ENCODE measurements at regions not wholly inside any gene's neighbourhood (a gene's known extent, or its start where the extent isn't known, plus 50 kb on each side); places are given as distances from the start of the nearest gene placed in this dataset.

DNA sequence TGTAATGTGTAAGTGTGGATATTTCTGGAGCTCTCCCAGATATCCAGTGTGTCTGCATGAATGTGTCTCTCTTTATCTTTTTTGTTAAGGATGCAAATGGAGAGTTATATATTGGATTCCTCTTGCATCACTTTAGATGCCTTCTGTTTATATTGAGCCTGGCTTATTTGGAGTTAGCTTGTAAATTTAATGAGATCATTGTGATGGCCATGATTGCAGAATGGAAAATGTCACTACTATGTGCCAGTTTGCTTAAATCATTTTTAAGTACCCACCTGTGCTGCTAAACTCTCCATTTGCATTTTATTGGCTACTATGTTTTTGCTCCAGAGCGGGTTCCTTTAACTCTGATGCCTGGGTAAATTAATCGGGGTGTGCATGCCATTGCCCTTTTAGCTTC, 334.8 kb downstream of the UTRN start:
- in situ Hi-C loops (cut with HindIII; ENCODE audit: low pct_ligation_motif_present, low sequenced_read_pairs), result no loop called here
- TF ChIP-seq, protein P1, sequence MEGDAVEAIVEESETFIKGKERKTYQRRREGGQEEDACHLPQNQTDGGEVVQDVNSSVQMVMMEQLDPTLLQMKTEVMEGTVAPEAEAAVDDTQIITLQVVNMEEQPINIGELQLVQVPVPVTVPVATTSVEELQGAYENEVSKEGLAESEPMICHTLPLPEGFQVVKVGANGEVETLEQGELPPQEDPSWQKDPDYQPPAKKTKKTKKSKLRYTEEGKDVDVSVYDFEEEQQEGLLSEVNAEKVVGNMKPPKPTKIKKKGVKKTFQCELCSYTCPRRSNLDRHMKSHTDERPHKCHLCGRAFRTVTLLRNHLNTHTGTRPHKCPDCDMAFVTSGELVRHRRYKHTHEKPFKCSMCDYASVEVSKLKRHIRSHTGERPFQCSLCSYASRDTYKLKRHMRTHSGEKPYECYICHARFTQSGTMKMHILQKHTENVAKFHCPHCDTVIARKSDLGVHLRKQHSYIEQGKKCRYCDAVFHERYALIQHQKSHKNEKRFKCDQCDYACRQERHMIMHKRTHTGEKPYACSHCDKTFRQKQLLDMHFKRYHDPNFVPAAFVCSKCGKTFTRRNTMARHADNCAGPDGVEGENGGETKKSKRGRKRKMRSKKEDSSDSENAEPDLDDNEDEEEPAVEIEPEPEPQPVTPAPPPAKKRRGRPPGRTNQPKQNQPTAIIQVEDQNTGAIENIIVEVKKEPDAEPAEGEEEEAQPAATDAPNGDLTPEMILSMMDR (IDR thresholded peaks at IDR 0.05; ENCODE audit: low read depth, low read length, missing control alignments), result no peak
- Histone ChIP-seq H3K27ac (no peak overlapping the region), H3K36me3 (replicated peaks) (no peaks in the 10 kb centered on the region), H3K27me3 (replicated peaks) (no peaks in the 10 kb centered on the region), H3K4me3 (ENCODE audit: low read depth, low read length) (no peak overlapping the region)
- no peak for DNase-seq

DNA sequence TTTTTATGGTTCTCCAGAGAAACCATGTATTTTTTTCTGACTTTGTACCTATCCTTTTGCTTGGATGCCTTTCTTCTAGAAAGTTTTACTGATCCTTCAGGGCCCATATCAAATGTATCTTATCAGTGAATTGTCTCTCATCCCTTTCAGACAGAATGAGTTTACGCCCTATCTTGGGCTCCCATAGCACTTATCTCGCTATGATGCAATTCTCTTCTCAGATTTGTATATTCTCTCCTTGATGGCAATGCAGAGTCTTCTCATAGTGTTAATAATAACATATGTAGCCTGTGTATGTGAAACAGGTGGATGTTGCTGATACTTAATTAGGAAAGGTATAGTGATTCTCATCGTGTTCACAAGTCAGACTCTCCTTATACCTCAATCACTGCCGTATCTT, 336.2 kb downstream of the UTRN start:
- Histone ChIP-seq H3K27me3 (replicated peaks) (no peaks in the 10 kb centered on the region), H3K27ac (no peak overlapping the region), H3K4me3 (ENCODE audit: low read depth, low read length) (no peak overlapping the region), H3K36me3 (replicated peaks) (no peaks in the 10 kb centered on the region)
- no peak for DNase-seq
- in situ Hi-C loops (cut with HindIII; ENCODE audit: low pct_ligation_motif_present, low sequenced_read_pairs), result no loop called here
- TF ChIP-seq, protein P1 (IDR thresholded peaks at IDR 0.05; ENCODE audit: low read depth, low read length, missing control alignments), result no peak

DNA sequence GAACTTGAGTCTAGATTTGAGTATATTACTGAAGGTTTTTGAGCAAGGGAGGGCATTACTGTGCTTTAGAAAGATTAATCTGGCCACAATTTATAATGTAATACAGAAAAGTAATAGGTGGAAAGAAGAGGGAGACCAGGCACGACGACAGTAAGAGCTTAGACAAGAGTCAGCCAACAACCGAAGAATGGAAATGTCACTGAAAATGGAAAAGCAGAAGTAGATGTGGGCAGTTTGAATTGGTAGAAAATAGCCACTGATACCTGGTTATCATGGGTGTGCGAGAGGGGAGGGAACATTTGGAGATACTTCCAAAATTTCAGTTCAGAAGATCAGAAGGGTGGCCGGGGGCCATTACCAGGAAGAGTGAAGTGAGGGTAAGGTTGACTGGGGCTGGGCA, 339.1 kb downstream of the UTRN start:
- DNase-seq, result no peak
- Histone ChIP-seq H3K36me3 (replicated peaks) (no peaks in the 10 kb centered on the region), H3K27me3 (replicated peaks) (no peaks in the 10 kb centered on the region), H3K27ac (no peak overlapping the region), H3K4me3 (ENCODE audit: low read depth, low read length) (no peak overlapping the region)
- in situ Hi-C loops (cut with HindIII; ENCODE audit: low pct_ligation_motif_present, low sequenced_read_pairs), result no loop called here
- TF ChIP-seq, protein P1 (IDR thresholded peaks at IDR 0.05; ENCODE audit: low read depth, low read length, missing control alignments), result no peak

DNA sequence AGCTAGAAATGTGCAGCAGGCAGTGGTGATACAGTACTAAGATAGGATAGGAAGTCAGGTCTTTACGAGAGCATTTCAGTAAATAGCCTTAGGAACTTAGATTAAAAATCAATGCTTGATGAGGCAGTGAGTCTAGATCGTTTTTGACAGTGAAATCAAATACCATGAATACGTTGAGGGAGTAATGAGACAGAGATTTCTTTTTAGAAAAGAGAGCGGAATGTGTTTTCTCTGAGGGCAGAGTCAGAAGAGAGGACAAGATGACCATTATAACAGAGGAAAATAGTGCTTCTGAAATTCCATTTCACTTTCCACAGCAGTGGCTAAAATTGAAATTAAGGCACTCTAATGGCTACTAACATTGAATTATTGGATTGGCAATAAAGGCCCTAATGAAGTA, 339.6 kb downstream of the UTRN start:
- H3K4me3 ChIP-seq (ENCODE audit: low read depth, low read length), result no peak overlapping the region
- in situ Hi-C loops (cut with HindIII; ENCODE audit: low pct_ligation_motif_present, low sequenced_read_pairs), result no loop called here
- no peaks in the 10 kb centered on the region for H3K27me3 ChIP-seq (replicated peaks)
- H3K36me3 ChIP-seq (replicated peaks), result no peaks in the 10 kb centered on the region
- TF ChIP-seq, protein P1 (IDR thresholded peaks at IDR 0.05; ENCODE audit: low read depth, low read length, missing control alignments), result no peak
- H3K27ac ChIP-seq, result no peak overlapping the region
- no peak for DNase-seq

DNA sequence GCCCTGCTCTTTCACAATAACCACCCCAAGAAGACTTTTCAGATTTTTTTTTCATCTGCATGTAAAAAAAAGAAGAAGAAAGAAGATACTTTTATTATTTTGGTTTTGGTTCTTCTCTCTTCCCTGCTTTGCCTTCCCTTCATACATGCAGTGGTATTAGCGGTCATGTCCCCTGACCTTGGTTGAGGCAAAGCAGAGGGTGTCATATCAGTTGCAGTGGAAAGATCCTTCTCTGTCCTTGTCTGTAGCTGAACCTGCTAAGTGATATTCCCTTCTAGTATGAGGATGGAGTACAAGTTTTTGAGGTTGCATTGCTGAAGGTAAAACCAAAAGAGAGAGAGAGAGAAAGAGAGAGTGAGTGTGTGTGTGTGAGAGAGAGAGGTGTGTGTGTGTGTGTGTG, 345.7 kb downstream of the UTRN start:
- no peaks in the 10 kb centered on the region for H3K36me3 ChIP-seq (replicated peaks)
- no peak overlapping the region for H3K27ac ChIP-seq
- in situ Hi-C loops (cut with HindIII; ENCODE audit: low pct_ligation_motif_present, low sequenced_read_pairs), result no loop called here
- H3K4me3 ChIP-seq (ENCODE audit: low read depth, low read length), result no peak overlapping the region
- DNase-seq, result no peak
- TF ChIP-seq, protein P1 (IDR thresholded peaks at IDR 0.05; ENCODE audit: low read depth, low read length, missing control alignments), result no peak
- no peaks in the 10 kb centered on the region for H3K27me3 ChIP-seq (replicated peaks)

DNA sequence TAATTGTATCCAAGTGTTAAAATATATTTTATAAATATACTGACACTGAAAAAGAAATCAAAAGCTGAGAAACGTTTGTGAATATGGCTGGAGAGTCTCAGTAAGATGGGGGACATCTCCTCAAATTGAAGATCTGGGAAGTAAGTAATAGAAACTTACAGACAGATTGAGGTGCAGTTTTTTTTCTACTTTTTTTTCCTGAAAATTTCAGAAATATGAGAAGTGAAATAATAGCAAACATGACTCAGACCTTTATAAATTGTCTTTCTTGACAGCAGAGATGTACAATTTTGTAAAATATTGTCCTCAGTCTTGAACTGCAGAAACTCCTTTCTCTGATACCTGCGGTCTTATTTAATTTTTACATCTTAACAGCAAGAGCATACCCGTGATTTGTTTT, 347.1 kb downstream of the UTRN start:
- DNase-seq, result no peak

More for the DNA sequence above, 347.1 kb downstream of the UTRN start:
- Histone ChIP-seq H3K27me3 (replicated peaks) (no peaks in the 10 kb centered on the region), H3K36me3 (replicated peaks) (no peaks in the 10 kb centered on the region), H3K4me3 (ENCODE audit: low read depth, low read length) (no peak overlapping the region), H3K27ac (no peak overlapping the region)
- TF ChIP-seq, protein P1 (IDR thresholded peaks at IDR 0.05; ENCODE audit: low read depth, low read length, missing control alignments), result no peak
- in situ Hi-C loops (cut with HindIII; ENCODE audit: low pct_ligation_motif_present, low sequenced_read_pairs), result no loop called here

Data from brain microvascular endothelial cell (primary cell).